ENCODE measurements at regions not wholly inside any gene's neighbourhood (a gene's known extent, or its start where the extent isn't known, plus 50 kb on each side); places are given as distances from the start of the nearest gene placed in this dataset.
"Not testable (repeated sequence)": the region's sequence is repeated elsewhere in the genome, so short reads cannot be mapped to it uniquely, and the experiment has no call there.

DNA sequence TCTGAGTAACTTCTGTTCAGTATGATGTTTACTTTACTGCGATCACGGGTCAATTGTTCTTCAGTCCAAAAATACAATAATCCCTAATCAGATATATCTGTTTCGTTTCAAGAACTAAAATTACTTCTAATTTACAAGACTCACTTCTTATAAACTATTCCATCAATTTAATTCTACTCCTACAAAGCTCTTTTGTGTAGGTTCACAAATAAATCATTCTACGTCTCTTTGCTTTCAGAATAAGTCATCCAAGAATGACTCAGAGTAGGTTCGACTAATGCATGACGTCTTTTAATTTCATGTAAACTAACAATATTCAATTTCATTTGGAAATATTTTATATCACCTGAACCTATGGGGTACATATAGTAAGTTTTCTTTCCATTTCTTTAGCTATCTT lies 571.9 kb downstream of the PCDH11X start:
- H3K9me3 ChIP-seq (ENCODE audit: low read length); H3K9ac ChIP-seq (ENCODE audit: low read length); H3K79me2 ChIP-seq (ENCODE audit: low read length); H2AFZ ChIP-seq (ENCODE audit: low read length); H3K9me2 ChIP-seq (replicated peaks; ENCODE audit: insufficient read depth, low read length); H3K36me3 ChIP-seq (ENCODE audit: insufficient read depth, low read length); H3K4me2 ChIP-seq (ENCODE audit: low read depth, low read length, poor library complexity, severe bottlenecking); H3K27ac ChIP-seq (ENCODE audit: low read length); H3K4me1 ChIP-seq (ENCODE audit: low read length); H3K27me3 ChIP-seq (ENCODE audit: low read length); H3K4me3 ChIP-seq (ENCODE audit: low read length); H4K20me1 ChIP-seq (ENCODE audit: insufficient read depth, low read depth, low read length); DNase-seq: not testable (repeated sequence)

DNA sequence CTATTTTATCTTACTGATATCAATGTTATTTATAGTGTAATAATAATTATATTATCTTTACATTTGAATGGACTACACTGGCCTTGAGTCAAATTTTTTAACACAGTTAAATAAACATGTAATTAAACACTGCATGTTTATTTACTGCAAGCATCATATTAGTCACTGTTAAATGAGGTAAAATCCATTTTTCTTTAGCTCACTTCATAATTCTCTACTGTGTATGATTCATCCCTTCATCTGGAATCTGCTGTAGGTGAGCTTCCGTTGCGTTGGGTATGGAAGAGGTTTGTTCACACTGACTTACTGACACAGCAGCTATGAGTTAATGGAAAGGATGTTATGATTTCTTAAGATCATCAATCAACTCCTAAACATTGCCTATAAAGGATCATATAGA lies 572.3 kb downstream of the PCDH11X start:
- no peak overlapping the region for H3K4me2 ChIP-seq (ENCODE audit: low read depth, low read length, poor library complexity, severe bottlenecking)
- no peaks in the 10 kb centered on the region for H3K79me2 ChIP-seq (ENCODE audit: low read length)
- DNase-seq, result no peak
- H3K9me2 ChIP-seq (replicated peaks; ENCODE audit: insufficient read depth, low read length), result no peaks in the 10 kb centered on the region
- no peak overlapping the region for H2AFZ ChIP-seq (ENCODE audit: low read length)
- H3K9ac ChIP-seq (ENCODE audit: low read length), result no peak overlapping the region
- no peaks in the 10 kb centered on the region for H4K20me1 ChIP-seq (ENCODE audit: insufficient read depth, low read depth, low read length)
- no peak overlapping the region for H3K27ac ChIP-seq (ENCODE audit: low read length)
- 0 out of 2 replicates have a peak, but pooled peaks cover 4% of the 10 kb centered on the region for H3K9me3 ChIP-seq (ENCODE audit: low read length)
- H3K27me3 ChIP-seq (ENCODE audit: low read length), result no peaks in the 10 kb centered on the region
- no peak overlapping the region for H3K4me3 ChIP-seq (ENCODE audit: low read length)
- no peaks in the 10 kb centered on the region for H3K36me3 ChIP-seq (ENCODE audit: insufficient read depth, low read length)
- no peaks in the 10 kb centered on the region for H3K4me1 ChIP-seq (ENCODE audit: low read length)

All from Karpas-422 (cell line).